HG03175 (cell line): ENCODE measurements at regions not wholly inside any gene's neighbourhood (a gene's known extent, or its start where the extent isn't known, plus 50 kb on each side); places are given as distances from the start of the nearest gene placed in this dataset.
"Not testable (repeated sequence)": the region's sequence is repeated elsewhere in the genome, so short reads cannot be mapped to it uniquely, and the experiment has no call there.

Experiments used
- ATAC-seq: cut with Tn5 transposase; IDR thresholded peaks from one replicate; pipeline ENCODE4 v1.9.1; 2021; ENCODE audit warnings: mild to moderate bottlenecking, moderate library complexity; ENCODE audit not compliant: unreplicated experiment

DNA sequence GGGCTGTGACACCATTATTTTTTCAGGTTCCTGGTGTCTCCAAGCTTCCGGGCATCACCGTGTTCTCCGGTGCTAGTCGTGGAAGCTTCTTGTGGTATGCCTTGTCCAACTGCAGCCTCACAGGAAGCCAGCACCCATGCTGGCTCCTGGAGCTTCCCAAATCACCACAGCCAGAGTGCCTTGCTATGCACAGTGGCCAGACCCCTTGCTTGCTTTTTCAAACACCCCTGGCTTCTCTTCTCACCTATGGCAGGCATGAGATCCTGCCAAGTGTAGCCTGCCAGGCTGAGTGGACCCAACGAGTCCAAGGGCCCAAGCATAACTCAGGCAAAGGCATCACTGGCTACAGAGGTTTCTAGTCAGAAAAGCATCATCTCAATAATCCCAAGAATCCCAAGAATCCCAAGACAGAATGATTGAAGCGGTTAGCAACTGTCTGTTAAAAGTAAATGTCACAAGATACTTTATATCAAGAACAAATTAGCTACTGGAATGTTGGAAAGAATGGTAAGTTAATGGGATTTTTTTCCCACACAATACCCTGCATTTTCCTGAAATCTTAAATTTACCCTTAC is 1522.9 kb downstream of the PCDH18 start:
- no peak for ATAC-seq

GRCh38 chr4:136007991-136008390 is 1524.3 kb downstream of the PCDH18 start:
- ATAC-seq = no peak

DNA sequence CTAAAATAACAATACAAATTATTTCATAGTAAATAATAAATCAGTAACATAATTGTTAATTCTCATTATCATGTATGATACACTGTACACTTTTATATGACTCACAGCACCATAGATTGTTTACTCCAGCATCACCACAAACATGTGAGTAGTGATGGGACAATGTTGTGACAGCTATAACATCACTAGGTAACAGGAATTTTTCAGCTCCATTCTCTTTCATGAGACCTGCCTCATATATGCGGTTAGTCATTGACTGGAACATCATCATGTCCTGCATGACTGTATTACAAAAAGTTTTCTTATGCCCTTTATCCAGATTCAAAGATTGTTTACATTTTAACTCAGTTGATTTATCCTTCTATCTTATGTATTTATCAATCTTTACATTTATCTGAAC is 1530.0 kb downstream of the PCDH18 start:
- no peak for ATAC-seq

DNA sequence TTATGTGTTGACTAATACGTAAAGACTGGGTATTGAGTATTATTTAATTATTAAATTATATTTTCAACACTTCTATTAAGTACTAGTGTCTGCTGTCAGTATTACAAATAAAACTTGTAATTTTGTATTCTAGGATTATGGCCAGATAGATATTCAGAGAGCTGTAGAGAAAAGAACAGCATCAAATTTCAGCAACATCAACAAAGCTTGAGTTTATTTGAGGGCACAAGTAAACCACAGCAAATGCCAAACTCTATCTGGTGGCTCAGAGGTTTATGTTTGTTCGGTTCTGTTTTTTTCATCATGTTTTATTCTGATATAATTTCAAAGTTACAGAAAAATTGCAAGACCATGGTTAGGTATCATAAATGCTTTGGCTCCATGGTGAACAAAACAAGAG is 1530.5 kb downstream of the PCDH18 start:
- no peak for ATAC-seq

- no peak for ATAC-seq
Observed at GRCh38 chr4:136000246-136000645, 1532.0 kb downstream of the PCDH18 start.

- no peak for ATAC-seq
Observed at GRCh38 chr4:135994360-135994759, 1537.9 kb downstream of the PCDH18 start.

DNA sequence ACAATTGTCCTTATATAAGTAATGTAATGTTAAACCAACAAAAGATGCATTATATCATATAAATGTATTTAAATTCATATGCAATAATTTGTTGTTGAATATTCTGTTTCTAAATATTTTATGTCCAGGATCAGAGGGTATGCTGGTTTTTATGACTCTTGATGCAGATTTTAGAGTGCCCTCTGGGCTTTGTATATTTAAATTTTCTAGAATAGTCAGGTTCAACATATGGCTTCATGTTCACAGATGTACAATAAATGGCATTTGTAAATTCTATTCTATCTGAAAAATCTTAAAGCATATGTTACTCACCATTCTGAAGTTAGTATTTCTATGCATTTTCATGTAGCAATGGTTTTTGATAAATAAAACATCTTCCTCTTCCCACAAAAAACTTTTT is 1555.4 kb downstream of the PCDH18 start:
- ATAC-seq = no peak

DNA sequence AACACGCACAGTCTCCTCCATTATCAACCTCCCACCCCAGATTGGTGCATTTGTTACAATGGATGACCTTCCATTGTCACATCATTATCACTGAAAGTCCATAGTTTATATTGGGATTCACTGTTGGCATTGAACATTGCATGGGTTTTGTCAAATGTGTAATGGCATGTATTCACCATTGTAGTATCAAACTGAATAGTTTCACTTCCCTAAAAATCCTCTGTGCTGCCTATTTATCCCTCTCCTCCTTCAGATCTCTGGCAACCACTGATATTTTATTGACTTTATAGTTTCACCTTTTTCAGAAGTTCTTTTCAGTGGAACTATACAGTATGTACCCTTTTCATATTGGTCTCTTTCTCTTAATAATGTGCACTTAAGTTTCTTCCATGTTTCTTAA is 1565.4 kb downstream of the PCDH18 start:
- no peak for ATAC-seq

- ATAC-seq = no peak
Observed at GRCh38 chr4:135963009-135963408, 1569.3 kb downstream of the PCDH18 start.

- no peak for ATAC-seq
Observed at GRCh38 chr4:135949931-135950330, 1582.4 kb downstream of the PCDH18 start.

GRCh38 chr4:135948797-135949196 is 1583.5 kb downstream of the PCDH18 start:
- no peak for ATAC-seq

GRCh38 chr4:135941671-135942070 is 1590.6 kb downstream of the PCDH18 start:
- no peak for ATAC-seq

GRCh38 chr4:135934026-135934425 is 1598.3 kb downstream of the PCDH18 start:
- no peak for ATAC-seq

- no peak for ATAC-seq
Observed at GRCh38 chr4:135927651-135928050, 1604.6 kb downstream of the PCDH18 start.

DNA sequence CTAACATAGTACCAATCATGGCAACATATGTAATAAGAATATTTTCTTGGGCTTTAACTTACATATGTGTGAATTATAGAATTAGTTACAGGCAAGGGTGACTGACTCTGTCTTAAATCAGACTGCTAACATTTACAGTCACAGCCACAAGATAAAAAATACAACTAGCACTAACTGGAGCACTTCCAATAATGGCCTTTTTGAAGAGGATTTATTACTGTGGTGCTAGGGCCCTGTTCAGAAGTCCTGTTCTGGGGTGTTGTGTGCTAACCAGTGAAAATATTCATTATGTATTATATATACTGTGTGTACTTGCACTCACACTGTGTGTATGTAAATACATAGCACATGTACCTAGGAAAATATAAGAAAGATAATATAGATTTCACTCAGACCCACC is 1611.2 kb downstream of the PCDH18 start:
- ATAC-seq = no peak

DNA sequence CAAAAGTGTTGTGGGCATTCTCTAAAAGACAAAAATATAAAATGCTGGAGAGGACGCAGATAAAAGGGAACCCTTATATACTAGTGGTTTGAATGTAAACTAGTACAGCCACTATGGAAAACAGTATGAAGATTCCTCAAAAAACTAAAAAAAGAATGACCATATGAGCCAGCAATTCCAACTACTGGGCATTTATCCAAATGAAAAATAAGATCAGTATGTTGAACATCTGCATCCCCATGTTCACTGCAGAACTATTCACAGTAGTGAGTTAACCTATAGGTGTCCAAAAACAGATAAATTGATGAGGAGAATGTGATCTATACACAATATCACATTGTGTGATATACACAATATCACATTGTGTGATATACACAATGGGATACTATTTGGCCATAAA is 1615.3 kb downstream of the PCDH18 start:
- ATAC-seq = no peak

GRCh38 chr4:135900956-135901355 is 1631.3 kb downstream of the PCDH18 start:
- ATAC-seq = no peak

DNA sequence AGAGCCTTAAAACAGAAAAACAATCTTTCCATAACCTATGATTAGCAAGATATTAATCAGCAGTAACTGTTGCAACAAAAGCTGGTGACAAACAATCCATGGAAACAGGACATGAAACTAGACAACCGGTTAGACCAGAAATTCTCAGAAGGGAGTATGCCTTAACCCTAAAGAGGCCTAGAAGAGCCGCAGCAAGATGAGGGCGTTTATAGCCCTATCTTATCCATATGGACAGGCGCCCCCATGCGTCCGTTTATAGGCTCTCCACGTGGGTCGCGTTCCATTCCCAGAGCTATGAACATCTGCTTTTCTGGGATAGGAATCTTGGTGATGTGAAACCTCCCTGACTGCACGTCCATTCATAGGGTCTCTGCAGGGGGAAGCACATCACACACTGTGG is 1662.7 kb upstream of the PABPC4L start:
- ATAC-seq = not testable (repeated sequence)

- no peak for ATAC-seq
Observed at GRCh38 chr4:135840781-135841180, 1639.2 kb upstream of the PABPC4L start.

- no peak for ATAC-seq
Observed at GRCh38 chr4:135839712-135840111, 1638.1 kb upstream of the PABPC4L start.

DNA sequence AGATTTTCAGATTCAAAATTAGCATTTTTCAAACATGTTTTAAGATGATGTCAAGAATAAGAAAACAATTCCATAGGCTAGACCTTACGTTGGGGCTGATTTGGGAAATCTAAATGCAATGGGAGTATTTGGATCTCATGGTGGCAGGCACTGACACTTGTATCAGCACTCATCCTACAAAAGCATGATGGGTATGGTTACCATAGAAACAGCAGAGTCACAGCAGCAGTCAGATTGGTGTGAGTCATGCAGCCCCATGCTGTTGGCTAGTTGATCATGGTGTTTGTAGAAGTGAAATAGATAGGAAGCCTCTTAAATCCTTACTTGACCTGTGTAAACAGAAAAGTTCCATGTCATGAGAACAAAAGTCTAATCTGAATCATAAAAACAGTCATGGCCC is 1637.3 kb upstream of the PABPC4L start:
- no peak for ATAC-seq

DNA sequence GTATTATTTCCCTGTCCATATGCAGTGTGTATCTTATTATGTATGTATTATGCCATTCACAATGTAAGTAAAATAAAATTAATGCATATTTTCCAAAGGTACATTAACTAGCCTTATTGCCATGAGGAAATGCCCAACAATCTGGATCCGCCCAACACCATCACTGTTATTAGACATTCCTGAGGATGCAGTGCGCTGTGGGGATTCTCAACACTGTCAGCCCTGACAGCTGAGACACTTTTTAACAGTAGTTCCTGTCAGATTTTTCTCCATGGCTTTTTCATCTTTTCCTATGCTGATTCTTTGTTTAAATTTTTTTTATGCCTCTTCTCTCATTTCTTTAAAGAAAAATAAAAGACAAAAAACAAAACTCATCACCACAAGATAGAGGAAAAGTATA is 1632.9 kb upstream of the PABPC4L start:
- no peak for ATAC-seq

DNA sequence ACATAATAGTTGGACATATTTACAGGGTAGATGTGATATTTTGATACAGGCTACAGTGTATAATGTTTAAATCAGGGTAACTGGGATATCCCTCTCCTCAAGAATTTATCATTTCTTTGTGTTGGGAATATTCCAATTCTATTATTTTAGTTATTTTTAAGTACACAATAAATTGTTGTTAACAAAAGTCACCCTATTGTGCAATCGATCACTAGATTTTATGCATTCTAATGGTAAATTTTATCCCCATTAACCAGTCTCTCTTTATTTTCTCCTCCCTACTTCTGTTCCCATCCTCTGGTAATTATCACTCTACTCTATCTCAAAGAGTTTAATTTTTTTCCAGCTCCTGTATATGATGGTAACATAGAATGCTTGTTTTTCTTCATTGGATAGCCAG is 1631.9 kb upstream of the PABPC4L start:
- ATAC-seq = no peak
